Urothelium cell line (cell line): ENCODE measurements at regions not wholly inside any gene's neighbourhood (a gene's known extent, or its start where the extent isn't known, plus 50 kb on each side); places are given as distances from the start of the nearest gene placed in this dataset.
"Not testable (repeated sequence)": the region's sequence is repeated elsewhere in the genome, so short reads cannot be mapped to it uniquely, and the experiment has no call there.

ENCODE experiments used
- DNase-seq: peaks from one replicate; pipeline ENCODE4 v3.0.0; 2011; ENCODE audit warnings: low spot score, mixed read lengths
- FAIRE-seq: peaks from 2 replicates; lab custom pipeline; 2011; peaks lifted over from hg19 to GRCh38; lab: Jason Lieb, UNC

DNA sequence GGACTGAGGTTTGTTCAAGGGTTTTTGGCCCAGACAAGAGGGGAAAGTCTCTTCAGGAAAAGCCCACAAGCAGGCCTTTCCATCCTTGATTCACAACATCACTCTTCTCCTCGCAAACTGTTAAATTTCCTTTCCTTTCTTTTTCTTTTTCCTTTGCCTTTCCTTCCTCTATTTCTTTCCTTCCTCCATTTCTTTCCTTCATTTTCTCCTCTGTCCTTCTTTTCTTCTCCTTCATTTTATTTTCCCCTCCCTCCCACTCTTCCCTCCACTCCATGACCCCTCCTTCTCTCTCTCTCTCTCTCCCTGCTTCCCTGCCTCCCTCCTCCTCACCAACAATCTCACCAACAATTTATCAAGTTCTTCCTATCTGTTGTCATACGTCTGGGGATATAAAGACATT, 89.1 kb downstream of the FAM72B start:
- FAIRE-seq, DNase-seq: not testable (repeated sequence)

DNA sequence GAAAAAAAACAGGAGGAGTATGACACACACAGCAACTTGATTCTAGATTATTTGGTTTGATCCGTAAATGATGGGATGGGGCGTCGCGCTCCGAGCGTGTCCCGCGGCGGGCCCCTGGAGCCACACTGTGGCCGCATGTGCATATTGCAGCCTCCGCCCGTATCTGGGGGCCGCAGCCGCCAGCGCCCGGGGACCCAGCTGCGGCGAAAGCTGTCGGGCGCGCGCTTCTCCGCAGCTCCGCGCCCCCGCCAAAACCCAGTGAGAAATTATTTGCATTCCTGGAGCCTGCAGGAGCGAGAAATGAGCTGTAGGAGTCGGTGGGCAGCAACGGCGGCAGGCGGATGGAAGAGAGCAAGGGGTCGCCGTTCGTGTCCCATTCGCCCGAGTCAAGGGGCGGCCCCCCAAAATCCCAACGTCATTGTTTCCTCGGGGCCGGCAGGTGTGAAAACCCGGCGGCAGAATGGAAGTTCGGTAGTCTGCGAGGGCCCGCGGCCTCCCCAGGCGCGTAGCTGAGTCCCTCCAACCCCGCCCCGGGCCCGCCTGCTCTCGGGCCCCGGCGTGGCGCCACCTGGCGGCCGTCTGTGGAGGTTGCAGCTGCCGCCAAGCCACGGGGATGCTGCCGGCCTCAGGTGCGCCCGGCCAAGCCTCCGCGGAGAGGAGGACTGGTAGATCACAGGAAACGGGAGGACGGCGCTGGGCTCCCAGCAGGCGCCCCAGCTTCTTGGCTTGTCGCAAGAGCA, 86.8 kb downstream of the FAM72B start:
- not testable (repeated sequence) for DNase-seq, FAIRE-seq

DNA sequence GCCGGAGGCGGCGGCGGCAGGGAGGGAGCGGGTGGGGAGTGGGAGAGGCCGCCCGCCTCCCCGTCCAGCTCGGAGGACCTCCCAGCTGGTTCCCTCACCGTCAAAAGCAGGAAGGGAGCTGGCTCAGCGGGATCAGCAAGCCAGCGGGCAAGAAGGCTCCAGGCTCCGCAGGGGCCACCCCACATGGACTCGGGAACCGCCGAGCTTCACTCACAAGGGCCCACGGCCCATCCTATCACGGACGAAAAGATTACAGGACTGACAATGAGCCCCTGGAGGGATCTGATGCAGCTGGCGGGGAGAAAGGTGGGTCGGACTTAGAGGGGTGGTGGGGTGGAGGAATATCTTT, 86.3 kb downstream of the FAM72B start:
- not testable (repeated sequence) for DNase-seq, FAIRE-seq

DNA sequence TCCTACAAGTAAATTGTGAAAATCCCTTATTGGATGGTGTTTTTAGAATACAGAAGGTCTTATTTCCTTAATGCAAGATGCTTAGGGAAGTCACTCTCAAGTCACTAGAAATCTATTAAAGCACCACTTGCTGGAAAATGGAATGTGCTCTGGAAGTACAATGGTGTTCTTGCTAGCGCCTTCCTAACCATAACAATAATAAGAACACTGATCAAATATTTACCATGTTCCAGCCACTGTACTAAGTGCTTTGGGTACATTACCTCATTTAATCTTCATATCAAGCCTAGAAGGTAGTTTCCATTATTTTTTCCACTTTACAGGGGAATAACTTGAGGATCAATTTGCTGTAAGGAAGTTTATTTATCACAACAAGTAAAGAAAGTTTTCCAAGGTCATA, 75.1 kb downstream of the FAM72B start:
- not testable (repeated sequence) for DNase-seq, FAIRE-seq

DNA sequence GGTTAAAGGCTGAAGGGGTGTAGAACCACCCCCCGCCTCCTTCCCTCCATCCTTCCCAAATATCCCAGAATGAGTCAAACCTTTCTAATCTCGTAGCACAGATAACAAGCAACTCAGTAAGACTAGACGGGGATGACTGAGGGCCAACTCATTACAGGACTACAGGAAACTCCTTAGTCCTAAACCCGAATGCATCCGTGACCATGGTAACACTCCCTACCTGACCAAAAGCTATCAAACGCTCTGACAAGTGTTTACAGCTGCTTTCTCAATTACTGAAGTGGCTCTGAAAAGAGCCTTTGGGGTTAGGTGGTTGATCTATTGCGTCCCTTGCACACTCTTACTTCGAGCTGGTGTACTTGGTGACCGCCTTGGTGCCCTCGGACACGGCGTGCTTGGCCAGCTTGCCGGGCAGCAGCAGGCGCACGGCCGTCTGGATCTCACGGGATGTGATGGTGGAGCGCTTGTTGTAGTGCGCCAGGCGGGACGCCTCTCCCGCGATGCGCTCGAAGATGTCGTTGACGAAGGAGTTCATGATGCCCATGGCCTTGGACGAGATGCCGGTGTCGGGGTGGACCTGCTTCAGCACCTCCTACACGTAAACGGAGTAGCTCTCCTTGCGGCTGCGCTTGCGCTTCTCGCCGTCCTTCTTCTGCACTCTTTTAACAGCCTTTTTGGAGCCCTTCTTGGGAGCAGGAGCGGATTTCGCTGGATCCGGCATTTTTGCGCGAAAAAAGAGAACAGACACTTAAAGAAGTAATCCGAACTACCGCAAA, 67.4 kb downstream of the FAM72B start:
- FAIRE-seq, DNase-seq: not testable (repeated sequence)

- not testable (repeated sequence) for DNase-seq, FAIRE-seq
Measured at GRCh38 chr1:121117298-121117611, 66.9 kb downstream of the FAM72B start.

DNA sequence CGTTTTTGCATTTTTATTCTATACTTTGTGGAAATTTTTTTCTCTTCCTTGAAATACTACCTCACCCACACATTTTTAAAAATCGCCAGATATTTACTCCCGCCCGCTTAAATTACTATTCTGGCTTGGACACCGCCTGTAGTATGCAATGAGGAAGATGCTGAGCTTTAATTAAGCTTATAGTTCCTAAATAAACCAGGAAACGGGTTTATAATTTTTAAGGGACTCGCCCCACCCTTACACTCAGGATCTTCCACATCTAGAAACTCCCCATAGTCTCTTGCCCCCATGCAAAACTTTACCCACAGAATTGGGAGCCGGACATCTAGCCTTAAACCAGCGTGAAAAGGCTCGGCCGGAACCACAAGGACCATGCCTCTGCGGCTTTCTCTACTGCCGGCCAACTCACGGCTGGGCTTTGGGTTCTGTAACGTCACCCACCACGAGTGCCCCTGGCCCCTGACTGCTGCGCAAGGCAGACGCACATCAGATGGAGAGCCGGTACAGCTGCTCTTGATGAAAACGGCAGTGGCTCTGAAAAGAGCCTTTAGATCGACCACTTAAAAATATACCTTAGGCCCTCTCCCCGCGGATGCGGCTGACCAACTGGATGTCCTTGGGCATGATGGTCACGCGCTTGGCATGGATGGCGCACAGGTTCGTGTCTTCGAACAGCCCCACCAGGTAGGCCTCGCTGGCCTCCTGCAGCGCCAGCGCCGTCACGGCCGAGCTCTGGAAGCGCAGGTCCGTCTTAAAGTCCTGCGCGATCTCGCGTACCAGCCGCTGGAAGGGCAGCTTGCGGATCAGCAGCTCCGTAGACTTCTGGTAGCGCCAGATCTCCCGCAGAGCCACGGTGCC, 66.3 kb downstream of the FAM72B start:
- DNase-seq, FAIRE-seq: not testable (repeated sequence)
